CD4-positive, alpha-beta T cell (primary cell): ENCODE measurements at regions not wholly inside any gene's neighbourhood (a gene's known extent, or its start where the extent isn't known, plus 50 kb on each side); places are given as distances from the start of the nearest gene placed in this dataset.

Experiments used
- ATAC-seq: fragments of 200-7000 bp; cut with Tn5 transposase; one replicate; pipeline ENCODE4 v1.10.0; 2022; ENCODE audit warnings: mild to moderate bottlenecking; ENCODE audit not compliant: poor library complexity
- CTCF ChIA-PET: fragments of 350-600 bp; sonication (Branson Sonifier 250); formaldehyde crosslinking; loops from one replicate; lab custom pipeline; 2021; ENCODE audit warnings: antibody characterized with exemption, inconsistent platforms; lab: Charles Lee
- POLR2A ChIA-PET: fragments of 350-600 bp; sonication (Branson Sonifier 250); formaldehyde crosslinking; loops from one replicate; lab custom pipeline; 2021; ENCODE audit warnings: antibody characterized with exemption, inconsistent platforms; lab: Charles Lee
- DNase-seq, 14 experiments: peaks; one replicate each; pipeline ENCODE4 v3.0.0-alpha.2; 2013 to 2020; ENCODE audit warnings: mixed read lengths in 2 of 14
- H3K27ac ChIP-seq, 2 donors: one replicate each; pipeline versions ENCODE4 v1.5.1 to v1.7.0; 2013; ENCODE audit warnings: low read length in 2 of 2, low read depth in 1 of 2, mild to moderate bottlenecking in 1 of 2
- H3K27me3 ChIP-seq, 2 experiments: 1 replicate in 1 of 2; 2 replicates in 1 of 2; pipeline versions ENCODE4 v1.6.1 to v1.7.0; 2013; ENCODE audit warnings: low read length in 2 of 2, control low read depth in 1 of 2, mild to moderate bottlenecking in 1 of 2, moderate library complexity in 1 of 2; ENCODE audit not compliant: insufficient read depth in 2 of 2, control insufficient read depth in 1 of 2
- H3K36me3 ChIP-seq: one replicate; pipeline ENCODE4 v1.6.1; 2013; ENCODE audit warnings: low read length, control low read depth; ENCODE audit not compliant: insufficient read depth
- H3K4me1 ChIP-seq: one replicate; pipeline ENCODE4 v1.6.1; 2013; ENCODE audit warnings: low read length, control low read depth; ENCODE audit not compliant: insufficient read depth
- H3K4me3 ChIP-seq: one replicate; pipeline ENCODE4 v1.5.1; 2013; ENCODE audit warnings: mild to moderate bottlenecking, low read length, moderate library complexity
- H3K9me3 ChIP-seq, 2 experiments: 1 replicate in 1 of 2; 2 replicates in 1 of 2; pipeline versions ENCODE4 v1.6.1 to v1.7.0; 2013; ENCODE audit warnings: low read length in 2 of 2, mild to moderate bottlenecking in 2 of 2, control low read depth in 1 of 2, moderate library complexity in 1 of 2; ENCODE audit not compliant: control insufficient read depth in 1 of 2, insufficient read depth in 1 of 2
- H3K27ac Mint-ChIP-seq: one replicate; pipeline ENCODE4 v1.8.0; 2020; ENCODE audit warnings: mixed read lengths
- H3K27me3 Mint-ChIP-seq: one replicate; pipeline ENCODE4 v1.8.0; 2021; ENCODE audit warnings: mixed read lengths
- H3K36me3 Mint-ChIP-seq: one replicate; pipeline ENCODE4 v1.8.0; 2021; ENCODE audit warnings: low read depth, mixed read lengths
- H3K4me1 Mint-ChIP-seq: one replicate; pipeline ENCODE4 v1.8.0; 2021; ENCODE audit warnings: low read depth, mixed read lengths
- H3K4me3 Mint-ChIP-seq: one replicate; pipeline ENCODE4 v1.8.0; 2020; ENCODE audit warnings: mild to moderate bottlenecking, mixed read lengths
- H3K9me3 Mint-ChIP-seq: one replicate; pipeline ENCODE4 v1.8.0; 2020; ENCODE audit warnings: mixed read lengths
- CTCF ChIP-seq: fragments of 200-600 bp; IDR thresholded peaks from one replicate; pipeline ENCODE4 v1.8.0; 2022; ENCODE audit warnings: antibody characterized with exemption, mild to moderate bottlenecking
- intact Hi-C, 2 experiments: fragments of 100-400 bp; cut with DNase I in 1 of 2; cut with micrococcal nuclease in 1 of 2; formaldehyde crosslinking; loops; one replicate each; pipeline versions ENCODE4 v1.15.1 to v1.9.0; 2023 to 2025; cut with DNase I, micrococcal nuclease

GRCh38 chr5:103487218-103487617 lies 75.4 kb downstream of the NUDT12 start:
- H3K4me1 Mint-ChIP-seq = no peaks in the 10 kb centered on the region
- Histone ChIP-seq H3K27ac (no peak overlapping the region), H3K4me3 (no peak overlapping the region), H3K36me3 (no peaks in the 10 kb centered on the region), H3K4me1 (no peaks in the 10 kb centered on the region), H3K9me3 (no peaks in the 10 kb centered on the region), H3K27me3 (no peaks in the 10 kb centered on the region)
- H3K9me3 Mint-ChIP-seq = no peaks in the 10 kb centered on the region
- no peak for ATAC-seq
- TF ChIP-seq CTCF = no peak
- ChIA-PET POLR2A (no interaction called here), CTCF (no interaction called here)
- H3K27me3 Mint-ChIP-seq = peaks cover 11% of the 10 kb centered on the region
- no peak overlapping the region for H3K27ac Mint-ChIP-seq
- H3K4me3 Mint-ChIP-seq = no peak overlapping the region
- H3K36me3 Mint-ChIP-seq = no peaks in the 10 kb centered on the region
- no peak for DNase-seq
- intact Hi-C loops = no loop called here

- intact Hi-C loops = no loop called here
- CTCF ChIA-PET = no interaction called here
- H3K4me1 Mint-ChIP-seq = no peaks in the 10 kb centered on the region
- H3K36me3 ChIP-seq = no peaks in the 10 kb centered on the region
- no peak overlapping the region for H3K27ac Mint-ChIP-seq
- H3K27me3 Mint-ChIP-seq = peaks cover 9% of the 10 kb centered on the region
- POLR2A ChIA-PET = no interaction called here
- H3K4me3 Mint-ChIP-seq = no peak overlapping the region
- no peak for TF ChIP-seq CTCF
- no peaks in the 10 kb centered on the region for H3K36me3 Mint-ChIP-seq
- ATAC-seq (no peak), DNase-seq (no peak)
- H3K27me3 ChIP-seq = no peaks in the 10 kb centered on the region
- H3K9me3 ChIP-seq = no peaks in the 10 kb centered on the region
- no peak overlapping the region for H3K27ac ChIP-seq
- H3K4me1 ChIP-seq = no peaks in the 10 kb centered on the region
- no peaks in the 10 kb centered on the region for H3K9me3 Mint-ChIP-seq
- H3K4me3 ChIP-seq = no peak overlapping the region
Observed at GRCh38 chr5:103486739-103487138, 75.8 kb downstream of the NUDT12 start.

- H3K4me3 ChIP-seq = no peak overlapping the region
- no peaks in the 10 kb centered on the region for H3K9me3 ChIP-seq
- H3K36me3 Mint-ChIP-seq = no peaks in the 10 kb centered on the region
- DNase-seq (no peak), ATAC-seq (no peak)
- ChIA-PET POLR2A (no interaction called here), CTCF (no interaction called here)
- no peaks in the 10 kb centered on the region for H3K27me3 ChIP-seq
- H3K27ac Mint-ChIP-seq = no peak overlapping the region
- peaks cover 10% of the 10 kb centered on the region for H3K27me3 Mint-ChIP-seq
- H3K36me3 ChIP-seq = no peaks in the 10 kb centered on the region
- H3K27ac ChIP-seq = no peak overlapping the region
- intact Hi-C loops = no loop called here
- TF ChIP-seq CTCF = no peak
- no peak overlapping the region for H3K4me3 Mint-ChIP-seq
- no peaks in the 10 kb centered on the region for H3K9me3 Mint-ChIP-seq
- H3K4me1 Mint-ChIP-seq = no peaks in the 10 kb centered on the region
- H3K4me1 ChIP-seq = no peaks in the 10 kb centered on the region
Observed at GRCh38 chr5:103480246-103480645, 82.3 kb downstream of the NUDT12 start.
